KG1 (cell line): ENCODE measurements at regions not wholly inside any gene's neighbourhood (a gene's known extent, or its start where the extent isn't known, plus 50 kb on each side); places are given as distances from the start of the nearest gene placed in this dataset.
"Not testable (repeated sequence)": the region's sequence is repeated elsewhere in the genome, so short reads cannot be mapped to it uniquely, and the experiment has no call there.

Experiments used
- DNase-seq: peaks from one replicate; lab custom pipeline; 2025; lab: John Stamatoyannopoulos, UW

DNA sequence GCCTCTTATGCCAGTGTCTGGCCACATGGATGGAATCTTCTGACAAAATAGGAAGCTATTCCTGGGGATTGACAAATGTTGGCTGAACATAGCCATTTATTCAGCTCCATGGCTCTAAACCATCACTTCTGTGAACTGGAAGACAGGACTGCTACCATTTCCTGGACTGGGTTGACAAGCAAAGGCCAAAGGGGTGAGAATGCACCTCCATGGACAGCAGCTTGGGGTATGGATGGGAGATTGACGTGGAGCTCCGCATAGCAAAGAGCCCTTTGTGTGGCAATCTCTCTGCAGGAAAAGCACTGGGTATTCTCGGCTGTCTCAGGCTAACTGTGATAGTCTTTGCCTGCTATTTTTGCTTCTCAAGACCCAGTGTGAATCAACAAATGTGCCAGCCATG lies 223.0 kb upstream of the EGLN3 start:
- DNase-seq: no peak

DNA sequence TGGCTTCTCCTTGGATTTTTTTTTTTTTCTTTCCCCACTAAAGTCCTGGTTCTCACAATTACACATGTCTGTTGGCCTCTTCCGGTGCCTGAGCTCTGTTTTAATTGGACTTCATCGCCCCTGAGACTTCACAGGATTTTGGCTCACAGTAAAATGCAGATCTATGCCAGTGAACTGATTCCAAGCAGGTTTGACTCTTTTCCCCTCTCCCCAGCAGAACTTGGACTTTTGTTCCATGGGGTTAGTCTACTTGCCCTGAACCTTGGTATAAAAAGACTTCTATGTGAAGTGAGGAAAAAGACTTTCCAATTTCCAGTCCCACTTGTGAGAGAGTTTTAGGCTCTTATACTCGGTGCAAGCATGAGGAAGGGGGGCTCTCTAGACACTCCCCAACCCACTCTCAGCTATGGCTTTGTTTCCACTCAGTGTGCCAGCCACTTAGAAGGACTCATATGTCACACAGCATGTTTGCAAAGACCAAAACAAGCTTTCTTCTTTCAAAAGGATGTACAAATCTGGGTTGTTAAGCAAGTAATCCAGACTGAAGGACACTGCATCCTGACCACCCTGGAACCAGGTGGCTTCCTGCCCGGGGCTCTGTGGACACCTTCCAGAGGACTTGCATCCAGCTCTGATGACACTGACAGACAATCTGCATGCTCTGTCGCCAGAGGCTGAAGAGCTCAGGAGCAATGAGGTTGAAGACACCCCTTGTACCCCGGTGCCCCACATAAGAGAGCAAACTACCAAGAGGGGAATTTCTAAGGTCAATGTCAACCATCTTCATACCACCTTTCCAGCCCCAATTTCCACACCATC lies 221.9 kb upstream of the EGLN3 start:
- DNase-seq: no peak

DNA sequence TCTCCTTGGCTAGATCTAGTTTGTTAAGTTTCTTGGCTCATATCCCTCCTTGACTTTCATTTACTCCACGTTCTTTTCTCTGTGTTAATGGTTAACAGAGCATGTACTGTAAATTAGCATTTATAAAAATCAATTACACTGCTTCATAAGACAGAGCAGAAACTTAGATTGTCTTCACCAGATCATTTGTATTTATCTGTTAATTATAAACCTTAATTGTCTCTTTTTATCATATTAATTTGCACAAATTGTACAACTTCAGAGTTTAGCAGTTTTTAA lies 221.2 kb upstream of the EGLN3 start:
- no peak for DNase-seq

- no peak for DNase-seq
Observed at GRCh38 chr14:34171431-34172172, 220.7 kb upstream of the EGLN3 start.

DNA sequence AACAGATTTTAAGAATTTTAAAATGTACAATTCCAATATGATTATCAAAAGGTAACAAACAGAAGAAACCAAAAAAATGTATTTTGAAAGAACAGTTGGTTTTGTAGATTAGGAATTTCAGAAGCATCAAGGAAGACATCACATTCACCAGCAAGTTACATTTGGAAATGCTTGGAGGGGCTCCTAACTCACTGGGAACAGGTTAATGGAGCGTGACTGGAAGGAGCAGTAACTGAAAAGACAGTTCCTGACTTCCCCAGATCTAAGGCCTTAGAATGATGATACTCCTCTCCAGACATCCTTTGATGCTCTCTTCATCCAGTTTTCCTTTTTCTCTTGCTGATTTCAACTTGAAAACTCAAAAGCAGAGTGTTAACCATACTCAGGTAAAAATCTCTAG lies 220.0 kb upstream of the EGLN3 start:
- no peak for DNase-seq

- DNase-seq: no peak
Observed at GRCh38 chr14:34169561-34169960, 218.7 kb upstream of the EGLN3 start.

DNA sequence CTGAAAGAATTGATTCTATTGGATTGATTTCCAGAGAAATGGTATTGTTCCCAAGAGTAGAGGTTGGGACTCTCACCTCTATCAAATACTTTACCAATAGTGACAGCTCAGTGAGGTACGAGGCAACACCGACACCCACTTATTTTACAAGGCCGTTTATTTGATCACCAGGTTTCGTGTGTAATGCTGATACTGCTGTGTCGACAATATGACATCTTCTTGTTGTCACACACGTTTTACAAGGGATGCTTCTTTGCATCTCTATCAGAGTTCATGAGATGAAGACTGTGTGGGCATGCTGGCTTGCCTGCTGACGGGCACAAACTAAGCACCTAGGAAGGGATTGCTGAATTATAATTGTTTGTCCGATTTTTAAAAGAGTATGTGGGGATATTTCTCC lies 217.8 kb upstream of the EGLN3 start:
- DNase-seq: no peak

DNA sequence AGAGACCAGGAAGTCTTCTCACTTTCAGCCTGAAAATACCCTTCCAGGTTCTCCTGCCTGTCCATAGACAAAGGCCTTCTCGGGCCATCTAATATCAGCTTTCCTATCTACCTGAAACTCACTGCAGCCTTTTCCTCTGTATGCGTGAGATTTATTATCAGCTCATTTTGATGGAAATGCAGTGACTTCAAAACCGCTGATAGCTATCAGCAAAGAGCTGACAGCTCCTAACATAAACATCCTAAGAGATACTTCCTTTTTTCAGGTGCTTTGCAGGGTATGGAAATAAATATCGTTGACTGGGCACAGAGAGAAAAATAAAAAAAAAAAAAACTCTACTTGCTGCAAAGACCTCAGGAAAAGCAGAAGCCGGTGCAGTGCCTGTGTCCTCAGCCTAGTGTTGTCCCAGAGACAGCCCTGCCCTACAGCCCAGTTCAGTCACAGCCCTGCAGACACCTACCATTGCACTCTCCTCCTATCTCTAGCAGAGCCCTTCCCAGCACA lies 215.0 kb upstream of the EGLN3 start:
- no peak for DNase-seq

- no peak for DNase-seq
Observed at GRCh38 chr14:34164162-34164864, 213.4 kb upstream of the EGLN3 start.

DNA sequence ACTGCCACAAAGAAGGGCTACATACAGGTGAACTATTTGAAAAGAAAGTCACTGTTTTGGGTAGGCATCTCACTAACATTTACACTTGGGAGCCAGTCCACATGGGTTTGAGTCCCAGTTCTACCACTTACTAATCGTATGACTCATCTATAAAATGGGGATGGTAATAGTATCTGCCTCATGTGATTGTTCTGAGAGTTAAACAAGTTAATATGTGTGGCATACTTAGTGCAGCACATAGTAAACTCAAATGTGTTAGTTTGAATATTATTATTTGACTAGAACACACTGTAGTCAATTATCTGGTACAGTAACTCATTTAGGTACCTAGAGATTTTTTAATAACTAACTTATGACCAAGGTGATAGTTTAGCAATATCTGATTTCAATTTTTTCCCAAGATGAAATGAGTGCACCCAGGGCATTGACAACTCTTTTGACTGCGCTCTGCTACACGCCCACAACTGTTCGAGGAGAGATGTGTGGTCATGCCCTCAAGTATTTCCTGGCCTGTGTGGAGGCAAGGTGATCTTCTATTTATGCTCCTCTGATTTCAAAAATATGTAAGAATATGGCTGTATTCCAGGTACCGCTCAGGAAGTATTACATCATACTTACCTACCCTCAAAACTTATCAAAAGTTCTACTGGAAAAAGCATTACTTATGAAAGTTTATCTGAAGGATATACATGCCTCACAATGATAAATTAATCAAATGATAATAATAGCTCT lies 210.6 kb upstream of the EGLN3 start:
- no peak for DNase-seq

GRCh38 chr14:34160619-34161018 lies 209.7 kb upstream of the EGLN3 start:
- no peak for DNase-seq

GRCh38 chr14:34157651-34158050 lies 206.8 kb upstream of the EGLN3 start:
- no peak for DNase-seq

GRCh38 chr14:34147461-34147860 lies 196.6 kb upstream of the EGLN3 start:
- no peak for DNase-seq

DNA sequence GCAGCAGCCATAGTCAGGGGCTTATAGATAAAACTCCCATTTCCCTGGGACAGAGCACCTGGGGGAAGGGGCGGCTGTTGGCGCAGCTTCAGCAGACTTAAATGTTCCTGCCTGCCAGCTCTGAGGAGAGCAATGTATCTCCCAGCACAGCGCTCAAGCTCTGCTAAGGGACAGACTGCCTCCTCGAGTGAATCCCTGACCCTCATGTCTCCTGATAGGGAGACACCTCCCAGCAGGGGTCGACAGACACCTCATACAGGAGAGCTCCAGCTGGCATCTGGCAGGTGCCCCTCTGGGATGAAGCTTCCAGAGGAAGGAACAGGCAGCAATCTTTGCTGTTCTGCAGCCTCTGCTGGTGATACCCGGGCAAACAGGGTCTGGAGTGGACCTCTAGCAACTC lies 189.3 kb upstream of the EGLN3 start:
- DNase-seq: not testable (repeated sequence)

DNA sequence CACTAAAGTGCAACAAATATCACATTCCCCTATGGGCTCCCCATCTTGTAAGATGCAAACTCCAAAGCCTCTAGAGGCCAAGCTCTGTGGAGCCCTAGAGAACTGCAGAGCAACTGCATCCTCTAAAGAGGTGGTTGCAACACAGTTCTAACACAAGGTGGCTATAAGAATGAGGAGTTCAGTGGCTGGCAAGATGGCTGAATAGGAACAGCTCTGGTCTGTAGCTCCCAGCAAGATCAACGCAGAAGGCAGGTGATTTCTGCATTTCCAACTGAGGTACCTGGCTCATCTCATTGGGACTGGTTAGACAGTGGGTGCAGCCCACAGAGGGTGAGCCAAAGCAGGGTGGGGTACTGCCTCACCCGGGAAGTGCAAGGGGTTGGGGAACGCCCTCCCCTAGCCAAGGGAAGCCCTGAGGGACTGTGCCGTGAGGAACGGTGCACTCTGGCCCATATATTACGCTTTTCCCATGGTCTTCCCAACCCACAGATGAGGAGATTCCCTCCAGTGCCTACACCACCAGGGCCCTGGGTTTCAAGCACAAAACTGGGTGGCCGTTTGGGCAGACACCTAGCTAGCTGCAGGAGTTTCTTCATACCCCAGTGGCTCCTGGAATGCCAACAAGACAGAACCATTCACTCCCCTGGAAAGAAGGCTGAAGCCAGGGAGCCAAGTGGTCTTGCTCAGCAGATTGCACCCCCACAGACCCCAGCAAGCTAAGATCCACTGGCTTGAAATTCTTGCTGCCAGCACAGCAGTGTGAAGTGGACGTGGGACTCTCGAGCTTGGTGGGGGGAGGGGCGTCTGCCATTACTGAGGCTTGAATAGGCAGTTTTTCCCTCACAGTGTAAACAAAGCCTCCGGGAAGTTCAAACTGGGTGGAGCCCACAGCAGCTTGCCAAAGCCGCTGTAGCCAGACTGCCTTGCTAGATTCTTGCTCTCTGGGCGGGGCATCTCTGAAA lies 188.6 kb upstream of the EGLN3 start:
- DNase-seq: not testable (repeated sequence)

GRCh38 chr14:34138175-34138574 lies 187.3 kb upstream of the EGLN3 start:
- no peak for DNase-seq

GRCh38 chr14:34137001-34137745 lies 186.3 kb upstream of the EGLN3 start:
- no peak for DNase-seq

DNA sequence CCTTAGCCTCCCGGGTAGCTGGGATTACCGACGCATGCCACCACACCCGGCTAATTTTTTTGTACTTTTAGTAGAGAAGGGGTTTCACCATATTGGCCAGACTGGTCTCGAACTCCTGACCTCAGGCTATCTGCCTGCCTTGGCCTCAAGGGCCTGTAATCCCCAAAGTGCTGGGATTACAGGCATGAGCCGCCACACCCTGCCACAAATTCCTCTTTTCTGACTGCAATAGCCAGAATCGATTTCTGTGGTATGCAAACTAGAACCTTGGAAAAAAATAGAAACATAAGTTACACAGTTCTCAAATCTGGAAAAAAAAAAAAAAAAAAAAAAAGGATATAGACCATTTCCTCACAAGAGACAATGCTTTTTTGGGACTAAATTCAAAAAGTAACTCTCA lies 184.6 kb upstream of the EGLN3 start:
- no peak for DNase-seq

GRCh38 chr14:34134484-34134883 lies 183.6 kb upstream of the EGLN3 start:
- no peak for DNase-seq

- DNase-seq: no peak
Observed at GRCh38 chr14:34129927-34130552, 179.2 kb upstream of the EGLN3 start.
